ENCODE measurements at regions not wholly inside any gene's neighbourhood (a gene's known extent, or its start where the extent isn't known, plus 50 kb on each side); places are given as distances from the start of the nearest gene placed in this dataset.

GRCh38 chr1:36537190-36537768 is 54.6 kb upstream of the CSF3R start:
- H3K27me3 ChIP-seq (ENCODE audit: low read depth), result no peaks in the 10 kb centered on the region
- DNase-seq (no peak), ATAC-seq (no peak)
- no peaks in the 10 kb centered on the region for H3K36me3 ChIP-seq
- no peak for TF ChIP-seq CTCF (IDR thresholded peaks at IDR 0.05)
- no peak overlapping the region for H3K27ac ChIP-seq
- intact Hi-C loops (cut with DNase I), result no loop called here
- no peaks in the 10 kb centered on the region for H3K9me3 ChIP-seq
- no peak overlapping the region for H3K4me3 ChIP-seq
- H3K4me1 ChIP-seq, result no peaks in the 10 kb centered on the region

- H3K9me3 ChIP-seq, result no peaks in the 10 kb centered on the region
- no peak overlapping the region for H3K4me3 ChIP-seq
- H3K4me1 ChIP-seq, result no peaks in the 10 kb centered on the region
- TF ChIP-seq CTCF (IDR thresholded peaks at IDR 0.05), result no peak
- no peaks in the 10 kb centered on the region for H3K27me3 ChIP-seq (ENCODE audit: low read depth)
- intact Hi-C loops (cut with DNase I), result no loop called here
- H3K36me3 ChIP-seq, result no peaks in the 10 kb centered on the region
- ATAC-seq (no peak), DNase-seq (no peak)
- H3K27ac ChIP-seq, result no peak overlapping the region
These were observed 54.0 kb upstream of the CSF3R start for GRCh38 chr1:36536727-36537126.

GRCh38 chr1:36534711-36535412 is 52.1 kb upstream of the CSF3R start:
- Histone ChIP-seq H3K4me1 (no peaks in the 10 kb centered on the region), H3K9me3 (no peaks in the 10 kb centered on the region), H3K27me3 (ENCODE audit: low read depth) (no peaks in the 10 kb centered on the region), H3K4me3 (no peak overlapping the region), H3K27ac (no peak overlapping the region), H3K36me3 (no peaks in the 10 kb centered on the region)
- intact Hi-C loops (cut with DNase I), result no loop called here
- no peak for DNase-seq
- no peak for TF ChIP-seq CTCF (IDR thresholded peaks at IDR 0.05)
- peak in 1 of 2 donors; percentile 13 for ATAC-seq

- Histone ChIP-seq H3K27me3 (ENCODE audit: low read depth) (no peaks in the 10 kb centered on the region), H3K4me1 (no peaks in the 10 kb centered on the region), H3K27ac (no peak overlapping the region), H3K36me3 (no peaks in the 10 kb centered on the region), H3K9me3 (no peaks in the 10 kb centered on the region), H3K4me3 (no peak overlapping the region)
- intact Hi-C loops (cut with DNase I), result no loop called here
- DNase-seq (no peak), ATAC-seq (no peak)
- TF ChIP-seq CTCF (IDR thresholded peaks at IDR 0.05), result no peak
These were observed 51.2 kb upstream of the CSF3R start for GRCh38 chr1:36533897-36534296.

- H3K9me3 ChIP-seq, result no peaks in the 10 kb centered on the region
- no peak overlapping the region for H3K4me3 ChIP-seq
- DNase-seq, result no peak
- no peaks in the 10 kb centered on the region for H3K36me3 ChIP-seq
- no peaks in the 10 kb centered on the region for H3K4me1 ChIP-seq
- no peaks in the 10 kb centered on the region for H3K27me3 ChIP-seq (ENCODE audit: low read depth)
- TF ChIP-seq CTCF (IDR thresholded peaks at IDR 0.05), result no peak
- no peak overlapping the region for H3K27ac ChIP-seq
- intact Hi-C loops (cut with DNase I), result no loop called here
- no peak for ATAC-seq
These were observed 50.2 kb upstream of the CSF3R start for GRCh38 chr1:36532810-36533401.

All from lower lobe of right lung (tissue), 2 donors.